ENCODE measurements at regions not wholly inside any gene's neighbourhood (a gene's known extent, or its start where the extent isn't known, plus 50 kb on each side); places are given as distances from the start of the nearest gene placed in this dataset.

DNA sequence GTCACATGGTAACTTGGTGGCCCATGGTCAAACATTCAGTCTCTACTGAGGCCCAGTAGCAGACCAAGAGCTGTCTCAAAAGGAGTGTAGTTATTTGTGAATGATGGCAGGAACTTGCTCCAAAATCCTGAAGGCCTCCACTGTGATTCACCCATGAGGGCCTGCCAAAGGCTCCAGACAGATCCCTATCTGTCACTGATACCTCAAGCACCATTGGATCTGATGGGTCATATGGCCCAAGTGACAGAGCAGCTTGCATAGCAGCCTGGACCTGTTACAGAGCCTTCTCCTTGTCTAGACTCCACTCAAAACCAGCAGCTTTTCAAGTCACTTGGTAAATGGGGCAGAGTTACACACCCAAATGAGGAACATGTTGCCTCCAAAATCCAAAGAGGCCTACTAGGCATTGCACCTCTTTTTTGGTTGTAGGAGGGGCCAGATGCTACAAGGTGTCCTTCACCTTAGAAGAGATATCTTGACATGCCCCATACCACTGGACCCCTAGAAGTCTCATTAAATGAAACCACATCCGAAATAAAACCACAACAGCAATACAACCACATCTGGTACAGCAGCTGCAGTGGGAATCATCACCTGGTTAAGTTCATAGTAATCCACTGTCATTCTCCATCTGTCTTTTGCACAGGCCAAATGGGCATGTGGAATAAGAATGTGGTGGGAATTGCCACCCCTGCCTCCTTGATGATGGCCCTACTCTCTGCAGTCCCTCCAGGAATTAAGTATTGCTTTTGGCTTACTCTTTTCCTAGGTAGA lies 150.4 kb upstream of the MAX start:
- ATAC-seq, result no peak

DNA sequence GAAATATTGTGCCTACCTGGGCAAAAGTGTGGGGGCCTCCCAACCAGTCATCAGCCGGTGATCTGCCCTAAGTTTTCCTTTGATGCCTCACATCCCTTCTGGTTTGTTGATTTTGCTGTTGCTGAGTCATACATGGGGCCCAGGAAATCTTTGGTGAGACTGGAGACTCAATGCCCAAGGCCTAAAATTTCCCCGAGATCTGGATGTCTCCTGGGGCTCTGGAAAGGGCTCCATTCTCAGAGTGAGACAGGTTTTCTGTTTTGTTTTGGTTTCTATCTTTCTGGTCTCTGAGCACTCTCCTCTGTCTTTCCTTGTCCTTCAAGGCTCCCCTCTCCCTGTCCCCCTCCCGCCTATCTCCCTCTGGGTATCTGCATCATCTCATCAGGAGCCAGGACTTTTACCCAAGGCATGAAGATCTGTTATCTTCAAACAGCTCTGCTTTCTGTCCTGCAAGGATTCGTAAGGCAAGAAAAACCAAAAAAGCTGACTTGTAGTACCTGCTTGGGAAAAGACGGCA lies 152.8 kb upstream of the MAX start:
- ATAC-seq, result peak; percentile 43

DNA sequence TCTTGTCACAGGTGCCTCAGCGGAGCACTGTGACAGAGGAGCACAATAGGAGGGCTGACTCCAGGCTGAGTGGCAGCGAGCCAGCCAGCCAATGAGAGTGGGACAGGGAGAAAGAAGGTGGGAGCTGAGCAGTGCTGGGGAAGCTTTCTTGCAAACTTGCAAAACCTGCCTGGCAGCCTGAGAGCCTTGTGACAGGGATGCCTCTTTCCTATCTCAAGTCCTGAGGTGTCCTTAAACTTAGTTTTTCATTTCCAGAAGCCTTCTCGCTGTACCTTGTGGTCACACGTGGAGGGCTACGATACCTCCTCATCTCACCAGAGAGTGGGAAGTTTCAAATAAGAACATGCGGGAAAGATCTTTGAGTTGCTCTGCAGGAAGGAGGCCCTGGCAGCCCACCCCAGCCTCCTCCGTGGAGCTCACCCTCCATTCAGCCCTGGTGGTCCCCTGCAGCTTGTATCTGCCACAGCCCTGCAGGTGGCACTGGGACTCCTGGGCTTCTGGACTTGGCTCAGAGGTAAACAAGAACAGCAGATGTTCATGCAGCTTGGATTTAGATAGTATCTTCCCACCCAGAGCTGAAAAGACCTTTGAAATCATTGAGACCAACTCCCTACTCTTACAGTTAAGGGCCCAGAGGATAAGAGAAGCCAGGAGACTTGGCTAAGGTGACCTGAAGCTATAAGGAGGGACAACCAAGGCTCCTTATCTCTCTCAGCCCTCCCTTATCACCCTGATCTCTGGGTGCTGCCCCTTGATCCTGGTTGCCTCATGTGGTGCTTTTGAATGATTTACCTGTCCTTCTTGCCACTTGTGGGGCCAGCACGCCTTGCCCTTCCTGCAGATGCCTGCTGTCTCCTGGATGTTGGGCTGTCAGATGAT lies 153.5 kb upstream of the MAX start:
- ATAC-seq, result peak; percentile 81

DNA sequence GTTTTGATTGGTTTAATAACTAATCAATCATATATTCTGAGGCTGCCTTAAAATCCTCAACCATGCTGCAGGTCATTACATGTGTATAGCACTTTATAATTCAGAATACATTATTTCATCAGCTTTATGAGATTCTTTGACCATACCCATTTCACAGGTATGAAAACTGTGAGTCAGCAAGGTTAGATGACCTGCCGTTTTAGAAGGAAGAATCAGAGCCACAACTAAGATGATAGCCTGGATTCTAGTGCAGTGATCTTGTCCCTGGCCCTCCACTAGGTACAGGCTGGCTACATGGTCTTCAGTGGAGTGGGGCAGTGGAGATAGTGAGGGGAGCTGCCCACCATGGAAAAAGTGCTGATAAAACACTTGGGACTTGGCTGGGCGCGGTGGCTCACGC lies 154.4 kb upstream of the MAX start:
- no peak for ATAC-seq

DNA sequence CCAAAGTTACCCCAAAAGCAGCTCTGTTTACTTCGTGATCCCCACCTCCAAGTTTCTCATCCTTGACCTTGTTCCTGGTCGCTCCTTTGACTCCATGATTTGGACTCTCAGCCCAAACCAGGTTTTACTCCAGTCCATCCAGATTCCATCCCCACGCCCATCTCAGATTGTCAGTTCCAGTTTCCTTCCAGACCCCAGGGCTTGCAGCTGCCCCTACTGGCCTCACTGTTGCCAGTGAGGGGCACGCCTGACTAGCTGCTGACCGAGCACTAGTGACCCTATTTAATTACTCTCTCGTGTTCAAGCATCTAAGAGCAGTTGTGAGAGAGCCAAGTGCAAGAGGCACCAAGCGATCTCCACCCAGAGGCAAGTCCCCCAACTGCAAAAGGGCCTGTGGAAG lies 155.1 kb upstream of the FUT8 start:
- ATAC-seq, result no peak

DNA sequence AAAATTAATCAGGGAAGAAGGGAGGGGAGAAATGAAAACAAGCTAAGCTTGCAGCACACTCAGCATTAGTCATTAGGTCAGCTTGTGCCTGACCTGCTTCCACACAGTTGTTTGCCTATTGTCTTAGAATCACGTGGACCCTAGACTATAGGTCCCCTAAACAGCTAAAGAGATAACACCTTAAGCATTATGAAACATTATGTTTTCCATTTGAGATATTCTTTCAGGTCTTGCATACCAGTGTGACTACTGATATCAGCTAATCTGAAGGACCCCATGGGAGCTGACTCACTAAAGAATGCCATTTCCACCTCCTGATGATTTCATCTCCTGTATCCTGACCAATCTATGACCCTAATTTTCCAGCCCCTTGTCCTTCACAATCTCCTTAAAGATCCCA lies 154.1 kb upstream of the FUT8 start:
- ATAC-seq, result peak; percentile 66

DNA sequence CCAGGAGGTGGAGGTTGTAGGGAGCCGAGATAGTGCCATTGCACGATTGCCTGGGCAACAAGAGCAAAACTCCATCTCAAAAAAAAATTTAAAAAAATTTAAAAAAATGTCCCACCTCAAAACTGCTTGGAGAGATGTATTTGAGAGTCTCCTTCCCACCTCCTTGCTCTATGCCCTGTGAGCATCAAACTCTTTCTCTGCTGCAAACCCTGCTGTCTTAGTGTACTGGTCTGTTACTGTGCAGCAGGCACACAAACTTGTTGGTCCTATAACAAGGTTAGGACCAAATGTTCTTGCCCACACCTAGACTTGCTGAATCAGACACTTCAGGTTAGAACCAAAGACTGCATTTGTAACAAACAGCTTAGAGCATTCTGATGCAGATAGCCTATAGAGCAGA lies 153.5 kb upstream of the FUT8 start:
- ATAC-seq, result no peak

DNA sequence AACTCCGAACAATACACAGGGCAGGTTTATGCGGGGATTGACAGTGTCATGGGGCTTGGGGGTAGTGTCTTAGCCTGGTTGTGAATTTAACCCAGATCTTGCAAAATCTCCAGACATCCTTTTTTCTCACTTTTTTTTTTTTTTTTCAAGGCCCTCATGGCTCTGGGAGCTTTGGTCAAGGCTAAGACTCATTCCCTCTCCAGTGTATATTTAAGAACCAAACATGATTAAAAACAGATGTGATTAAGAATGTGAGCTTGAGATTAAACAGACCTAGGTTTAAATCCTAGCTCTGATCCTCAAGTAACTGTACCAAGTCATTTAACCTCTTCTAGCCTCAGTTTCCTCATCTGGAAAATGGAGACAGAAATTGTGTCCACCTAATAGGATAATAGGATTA lies 151.7 kb upstream of the FUT8 start:
- no peak for ATAC-seq

DNA sequence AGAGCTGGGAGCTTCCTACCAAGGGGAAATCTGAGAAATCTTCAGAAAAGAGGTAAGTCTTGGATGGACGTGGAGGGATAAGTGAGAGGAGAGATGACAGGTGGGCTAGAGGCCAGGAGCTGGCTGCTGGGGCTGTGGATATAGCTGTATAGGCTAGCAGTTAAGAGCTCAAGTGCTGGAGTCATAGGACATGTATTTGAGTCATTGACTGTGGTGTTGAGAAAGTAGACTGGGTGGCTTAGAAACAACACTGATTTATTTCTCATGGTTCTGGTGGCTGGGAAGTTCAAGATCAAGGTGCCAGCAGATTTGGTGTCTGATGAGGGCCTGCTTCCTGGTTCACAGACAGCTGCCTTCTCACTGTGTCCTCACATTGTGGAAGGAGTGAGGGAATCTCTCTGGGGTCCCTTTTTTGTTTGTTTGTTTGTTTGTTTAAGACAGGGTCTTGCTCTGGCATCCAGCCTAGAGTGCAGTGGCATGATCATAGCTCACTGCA lies 151.1 kb upstream of the FUT8 start:
- peak; percentile 27 for ATAC-seq

DNA sequence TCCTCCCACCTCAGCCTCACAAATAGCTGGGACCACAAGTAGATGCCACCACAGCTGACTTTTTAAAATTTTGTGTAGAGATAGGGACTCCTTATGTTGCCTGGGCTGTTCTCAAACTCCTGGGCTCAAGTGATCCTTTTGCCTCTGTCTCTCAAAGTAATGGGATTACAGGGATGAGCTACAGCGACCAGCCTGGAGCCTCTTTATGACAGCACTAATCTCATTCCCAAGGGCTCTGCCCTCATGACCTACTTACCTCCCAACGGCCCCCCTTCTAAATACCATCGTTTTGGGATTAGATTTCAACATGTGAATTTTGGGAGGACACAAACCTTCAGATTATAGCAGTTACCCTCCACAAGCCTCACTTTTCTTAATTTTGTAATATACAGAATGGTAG lies 150.6 kb upstream of the FUT8 start:
- ATAC-seq, result no peak

DNA sequence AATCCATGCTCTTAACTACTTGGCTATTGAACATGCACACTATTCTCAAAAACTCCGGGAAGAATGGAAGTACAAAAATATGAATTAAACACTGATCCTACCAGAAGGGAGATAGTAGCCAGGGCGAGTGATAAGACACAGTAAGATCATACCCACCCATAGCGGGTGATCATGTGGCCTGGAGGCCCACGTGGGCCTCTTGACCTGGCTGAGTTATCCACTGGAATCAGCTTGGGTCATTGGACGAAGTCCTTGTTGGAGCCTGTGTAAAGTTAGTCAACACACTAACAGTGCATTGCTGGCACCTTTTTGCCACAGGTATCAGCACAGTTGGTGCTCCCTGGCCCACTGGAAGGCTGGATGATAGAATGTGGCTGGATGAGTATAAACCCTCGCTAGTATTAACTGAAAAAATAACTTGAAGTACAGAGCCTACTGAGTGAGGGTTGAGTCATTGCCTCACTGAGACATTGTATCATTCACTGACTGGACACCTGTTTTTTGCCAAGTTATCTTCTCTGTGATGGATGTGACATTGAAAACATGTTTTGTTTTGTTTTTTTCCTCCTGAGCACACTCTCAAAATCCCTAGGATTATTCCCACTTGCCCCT lies 149.2 kb upstream of the FUT8 start:
- peak; percentile 34 for ATAC-seq

DNA sequence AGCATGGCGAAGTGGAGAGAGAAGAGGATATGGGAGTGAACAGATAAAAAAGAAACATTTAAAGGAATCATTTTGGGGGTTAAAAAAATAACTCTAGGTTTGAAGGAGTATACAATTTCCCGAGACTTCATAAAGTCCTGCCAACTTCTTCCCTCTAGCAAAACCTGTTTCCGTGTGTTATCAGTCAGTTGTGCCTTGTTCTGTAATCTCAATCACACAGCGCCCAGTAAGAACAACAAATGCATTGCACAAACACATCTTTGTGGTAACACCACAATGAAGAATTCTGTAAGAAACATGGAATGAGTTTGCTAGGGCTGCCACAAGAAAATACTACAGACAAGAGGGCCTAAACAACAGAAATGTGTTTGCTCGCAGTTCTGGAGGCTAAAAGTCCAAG lies 144.7 kb upstream of the FUT8 start:
- no peak for ATAC-seq

DNA sequence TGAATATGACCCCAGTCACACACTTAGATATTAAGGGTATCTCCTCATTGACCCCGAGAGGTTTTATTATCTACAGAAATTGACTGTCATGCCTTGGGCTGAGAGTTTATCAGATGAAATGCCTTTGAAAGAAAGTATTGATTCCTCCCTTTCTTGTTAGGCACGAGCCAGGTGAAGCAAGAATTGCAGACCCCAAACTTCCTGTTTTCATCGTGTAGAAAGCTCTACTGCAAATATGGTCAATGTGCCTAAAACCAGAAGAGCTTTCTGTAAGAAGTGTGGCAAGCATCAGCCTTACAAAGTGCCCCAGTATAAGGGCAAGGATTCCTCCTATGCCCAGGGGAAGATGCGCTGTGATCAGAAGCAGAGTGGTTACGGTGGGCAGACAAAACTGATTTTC lies 143.9 kb upstream of the FUT8 start:
- no peak for ATAC-seq

DNA sequence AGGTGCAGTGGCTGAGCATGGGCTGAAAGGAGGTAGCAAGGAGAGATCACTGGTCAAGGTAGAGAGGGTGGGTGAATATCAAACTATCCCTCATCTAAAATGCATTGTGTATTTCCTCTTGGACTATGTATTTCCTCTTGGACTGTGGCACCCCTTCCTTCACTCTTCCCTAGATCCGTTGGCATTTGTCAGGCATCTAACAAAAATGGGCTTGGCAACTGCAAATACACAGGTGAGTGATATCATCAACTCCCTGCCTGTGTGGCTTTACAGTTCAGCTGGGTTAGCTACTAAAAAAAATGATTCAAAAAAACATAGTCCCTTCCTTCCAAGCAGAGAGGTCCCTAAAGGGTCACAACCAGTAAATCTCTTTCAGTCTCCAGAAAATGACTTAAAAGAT lies 142.8 kb upstream of the FUT8 start:
- no peak for ATAC-seq

DNA sequence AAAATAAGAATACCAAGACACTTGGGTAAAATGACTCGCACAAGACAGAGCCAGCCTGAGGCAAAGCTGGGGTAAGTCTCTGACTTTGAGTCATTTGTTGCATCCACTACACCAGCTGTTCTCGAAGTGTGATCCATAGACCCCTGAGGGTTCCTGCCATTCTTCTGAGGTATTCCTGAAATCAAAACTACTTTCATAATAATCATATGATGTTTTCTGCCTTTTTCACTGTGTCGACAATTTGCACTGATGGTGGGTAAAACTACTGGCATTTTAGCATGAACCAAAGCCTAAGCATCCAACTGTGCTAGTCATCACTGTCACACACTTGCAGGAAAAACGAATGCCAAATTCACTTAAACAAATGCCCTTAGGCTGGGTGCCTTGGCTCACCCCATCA lies 135.5 kb upstream of the FUT8 start:
- ATAC-seq, result no peak

DNA sequence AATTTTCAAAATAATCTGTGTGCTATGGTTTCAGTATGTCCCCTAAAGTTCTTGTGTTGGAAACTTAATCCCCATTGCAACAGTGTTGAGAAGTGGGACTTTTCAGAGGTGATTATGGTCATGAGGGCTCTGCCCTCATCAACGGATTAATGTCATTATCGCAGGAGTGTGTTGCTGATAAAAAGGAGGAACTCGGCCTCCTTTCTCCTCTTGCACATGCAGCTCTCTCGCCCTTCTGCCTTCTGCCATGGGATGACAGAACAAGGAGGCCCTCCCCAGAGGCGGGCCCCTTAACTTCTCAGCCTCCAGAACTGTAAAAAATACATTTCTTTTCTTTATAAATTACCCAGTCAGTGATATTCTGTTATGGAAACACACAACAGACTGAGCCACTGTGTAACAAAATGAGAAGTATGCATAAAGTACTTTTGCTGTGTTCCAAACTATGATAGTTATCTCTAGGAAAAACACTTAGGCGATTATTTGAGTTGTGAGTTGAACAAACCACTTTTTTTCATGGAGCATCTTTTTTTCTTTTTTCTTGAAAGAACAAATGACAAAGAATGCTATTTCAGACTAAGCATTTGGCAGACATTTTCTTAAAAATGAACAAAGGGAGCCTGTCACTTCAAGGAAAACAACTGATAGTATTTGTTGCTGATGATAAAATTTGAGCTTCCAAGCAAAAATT lies 134.8 kb upstream of the FUT8 start:
- no peak for ATAC-seq

DNA sequence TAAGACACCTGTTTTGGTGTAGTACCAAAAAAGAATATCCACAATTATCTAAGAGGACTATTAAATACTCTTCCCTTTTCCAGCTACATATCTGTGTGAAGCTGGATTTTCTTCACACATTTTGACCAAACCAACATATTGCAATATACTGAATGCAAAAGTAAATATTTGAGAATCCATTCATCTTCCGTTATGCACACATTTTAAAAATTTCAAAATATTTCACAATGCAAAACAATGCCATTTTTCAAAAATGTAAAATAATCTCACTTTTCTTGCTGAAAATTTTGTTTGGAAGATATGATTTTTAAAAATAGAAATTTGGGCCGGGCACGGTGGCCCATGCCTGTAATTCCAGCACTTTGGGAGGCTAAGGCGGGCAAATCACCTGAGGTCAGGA lies 133.9 kb upstream of the FUT8 start:
- ATAC-seq, result no peak

DNA sequence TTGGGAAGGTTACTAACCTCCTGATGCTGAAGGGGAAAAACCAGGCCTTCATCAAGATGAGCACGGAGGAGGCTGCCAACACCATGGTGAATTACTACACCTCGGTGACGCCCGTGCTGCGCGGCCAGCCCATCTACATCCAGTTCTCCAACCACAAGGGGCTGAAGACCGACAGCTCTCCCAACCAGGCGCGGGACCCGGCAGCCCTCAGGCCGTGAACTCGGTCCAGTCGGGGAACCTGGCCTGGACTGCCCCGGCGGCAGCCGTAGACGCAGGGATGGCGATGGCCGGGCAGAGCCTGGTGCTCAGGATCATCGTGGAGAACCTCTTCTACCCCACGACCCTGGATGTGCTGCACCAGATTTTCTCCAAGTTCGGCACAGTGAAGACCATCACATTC lies 133.0 kb upstream of the FUT8 start:
- no peak for ATAC-seq

DNA sequence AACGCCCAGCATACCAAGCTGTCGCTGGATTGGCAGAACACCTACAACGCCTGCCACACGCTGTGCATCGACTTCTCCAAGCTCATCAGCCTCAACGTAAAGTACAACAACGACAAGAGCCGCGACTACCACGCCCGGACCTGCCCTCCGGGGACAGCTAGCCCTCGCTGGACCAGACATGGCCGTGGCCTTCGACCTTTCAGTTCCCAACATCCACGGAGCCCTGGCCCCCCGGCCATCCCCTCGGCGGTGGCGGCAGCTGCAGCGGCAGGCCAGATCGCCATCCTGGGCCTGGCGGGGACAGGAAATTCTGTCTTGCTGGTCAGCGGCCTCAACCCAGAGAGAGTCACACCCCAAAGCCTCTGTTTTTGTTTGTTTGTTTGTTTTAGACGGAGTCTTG lies 132.6 kb upstream of the FUT8 start:
- no peak for ATAC-seq

DNA sequence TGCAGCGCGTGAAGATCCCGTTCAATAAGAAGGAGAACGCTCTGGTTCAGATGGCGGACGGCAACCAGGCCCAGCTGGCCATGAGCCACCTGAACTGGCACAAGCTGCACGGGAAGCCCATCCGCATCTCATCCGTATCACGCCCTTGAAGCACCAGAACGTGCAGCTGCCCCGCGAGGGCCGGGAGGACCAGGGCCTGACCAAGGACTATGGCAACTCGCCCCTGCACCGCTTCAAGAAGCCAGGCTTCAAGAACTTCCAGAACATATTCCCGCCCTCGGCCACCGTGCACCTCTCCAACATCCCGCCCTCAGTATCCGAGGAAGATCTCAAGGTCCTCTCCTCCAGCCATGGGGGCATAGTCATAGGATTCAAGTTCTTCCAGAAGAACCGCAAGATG lies 131.9 kb upstream of the FUT8 start:
- ATAC-seq, result peak; percentile 8

DNA sequence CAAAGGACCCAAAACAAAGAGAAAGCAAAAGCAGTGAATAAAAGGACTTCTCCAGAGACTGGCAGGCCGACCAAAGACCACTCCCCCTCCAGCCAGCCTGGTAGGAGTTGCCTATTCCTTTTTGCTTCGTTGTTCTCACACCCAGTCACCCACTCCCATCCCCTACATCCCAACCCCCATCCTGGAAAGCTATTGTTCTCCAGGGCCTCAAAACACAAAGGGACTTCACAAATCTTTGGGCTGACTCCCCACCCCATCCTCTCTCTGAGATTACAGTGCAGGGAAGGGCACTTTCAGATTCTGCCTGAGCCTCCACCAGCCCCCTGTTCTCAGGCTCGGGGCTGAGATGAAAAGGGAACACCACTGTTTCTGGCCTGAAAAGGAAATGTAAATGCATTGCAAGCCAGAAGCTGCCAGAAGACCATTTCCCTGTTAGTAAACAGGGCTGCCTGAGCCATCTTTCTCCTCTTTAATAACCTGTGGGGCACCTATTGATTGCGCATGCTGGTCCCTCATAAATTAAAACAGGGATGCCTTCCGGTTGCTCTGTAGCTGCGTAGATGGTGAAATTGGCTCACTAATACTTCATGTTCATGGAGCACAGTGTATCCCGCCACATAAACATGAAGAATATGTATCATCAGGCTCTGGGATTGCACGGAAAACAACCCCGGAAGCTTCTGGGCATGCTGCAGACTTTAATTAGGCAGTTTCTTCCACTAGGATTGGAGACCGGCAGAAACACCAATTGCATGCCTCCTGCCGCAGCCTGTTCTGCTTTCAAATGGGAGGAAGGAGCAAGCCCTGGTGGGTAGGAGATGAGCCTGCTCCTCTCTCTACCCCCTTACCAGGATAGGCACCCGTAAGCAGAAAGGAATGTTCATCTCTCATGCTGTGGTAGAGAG lies 130.3 kb upstream of the FUT8 start:
- no peak for ATAC-seq

DNA sequence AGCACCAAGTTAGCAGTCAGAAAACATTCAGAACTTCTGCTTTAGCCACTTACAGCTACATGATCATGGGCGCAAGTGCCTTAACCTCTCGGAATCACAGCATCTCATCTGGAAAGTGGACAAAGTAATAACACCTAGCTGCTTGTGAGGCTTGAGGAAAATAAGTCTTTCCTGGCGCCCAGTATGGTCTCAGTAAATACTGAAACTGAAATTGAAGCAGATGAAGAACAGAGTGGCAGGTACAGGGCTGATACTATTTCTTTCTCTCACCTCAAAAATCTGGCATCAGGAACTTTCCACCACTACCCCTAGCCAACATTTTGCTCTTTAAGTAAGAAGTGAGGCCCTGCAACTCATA lies 129.7 kb upstream of the FUT8 start:
- no peak for ATAC-seq
